Hepatocyte (in vitro differentiated cells): ENCODE measurements at regions not wholly inside any gene's neighbourhood (a gene's known extent, or its start where the extent isn't known, plus 50 kb on each side); places are given as distances from the start of the nearest gene placed in this dataset.

Experiments
- DNase-seq: peaks from one replicate; pipeline ENCODE4 v3.0.0-alpha.2; 2016; ENCODE audit warnings: low spot score
- H2AFZ ChIP-seq: fragments of 200-600 bp; sonication (generic); 2 replicates; pipeline ENCODE4 v1.6.0; 2016; ENCODE audit warnings: antibody characterized with exemption, mild to moderate bottlenecking
- H3K27ac ChIP-seq: fragments of 200-600 bp; sonication (generic); 2 replicates; pipeline ENCODE4 v1.5.1; 2016; ENCODE audit warnings: mild to moderate bottlenecking
- H3K27me3 ChIP-seq: fragments of 200-600 bp; sonication (generic); 2 replicates; pipeline ENCODE4 v1.6.1; 2016
- H3K36me3 ChIP-seq: fragments of 200-600 bp; sonication (generic); replicated peaks from 2 replicates; pipeline ENCODE4 v1.5.1; 2016; ENCODE audit warnings: low read depth; ENCODE audit not compliant: insufficient read depth
- H3K4me1 ChIP-seq: fragments of 200-600 bp; sonication (generic); 2 replicates; pipeline ENCODE4 v1.5.1; 2016; ENCODE audit warnings: mild to moderate bottlenecking, moderate library complexity; ENCODE audit not compliant: insufficient read depth
- H3K4me2 ChIP-seq: fragments of 200-600 bp; sonication (generic); 2 replicates; pipeline ENCODE4 v1.6.0; 2016
- H3K4me3 ChIP-seq: fragments of 200-600 bp; sonication (generic); 2 replicates; pipeline ENCODE4 v1.5.1; 2016; ENCODE audit warnings: mild to moderate bottlenecking
- H3K79me2 ChIP-seq: fragments of 200-600 bp; sonication (generic); 2 replicates; pipeline ENCODE4 v1.6.0; 2017; ENCODE audit warnings: mild to moderate bottlenecking
- H3K9me2 ChIP-seq: fragments of 200-600 bp; sonication (generic); replicated peaks from 2 replicates; pipeline ENCODE4 v1.6.0; 2017; ENCODE audit warnings: mild to moderate bottlenecking; ENCODE audit not compliant: insufficient read depth
- H3K9me3 ChIP-seq: fragments of 200-600 bp; sonication (generic); 2 replicates; pipeline ENCODE4 v1.5.1; 2016; ENCODE audit warnings: low read depth, mild to moderate bottlenecking
- H4K20me1 ChIP-seq: fragments of 200-600 bp; sonication (generic); 2 replicates; pipeline ENCODE4 v1.6.0; 2016; ENCODE audit warnings: mild to moderate bottlenecking; ENCODE audit not compliant: insufficient read depth, poor library complexity, severe bottlenecking
- EZH2 ChIP-seq: fragments of 200-600 bp; sonication (generic); IDR thresholded peaks from 2 replicates; pipeline ENCODE4 v1.6.1; 2016; ENCODE audit warnings: antibody characterized with exemption, mild to moderate bottlenecking, borderline replicate concordance
- EZH2phosphoT487 ChIP-seq: fragments of 200-600 bp; sonication (generic); IDR thresholded peaks from one replicate; pipeline ENCODE4 v1.6.1; 2018; ENCODE audit warnings: antibody characterized with exemption, mild to moderate bottlenecking, low read depth, moderate library complexity; ENCODE audit not compliant: unreplicated experiment, severe bottlenecking
- WGBS: methylation state at CpG from one replicate; pipeline ENCODE4 v1.1.6; 2016; ENCODE audit warnings: low lambda C conversion rate; ENCODE audit errors: missing lambda C conversion rate; 5-methylcytosine and 5-hydroxymethylcytosine counted together
- TF ChIP-seq, protein P1 (sequence below): fragments of 200-600 bp; sonication (generic); IDR thresholded peaks from 2 replicates; pipeline ENCODE4 v1.5.1; 2016; ENCODE audit warnings: antibody characterized with exemption, mild to moderate bottlenecking; ENCODE audit not compliant: poor library complexity

DNA sequence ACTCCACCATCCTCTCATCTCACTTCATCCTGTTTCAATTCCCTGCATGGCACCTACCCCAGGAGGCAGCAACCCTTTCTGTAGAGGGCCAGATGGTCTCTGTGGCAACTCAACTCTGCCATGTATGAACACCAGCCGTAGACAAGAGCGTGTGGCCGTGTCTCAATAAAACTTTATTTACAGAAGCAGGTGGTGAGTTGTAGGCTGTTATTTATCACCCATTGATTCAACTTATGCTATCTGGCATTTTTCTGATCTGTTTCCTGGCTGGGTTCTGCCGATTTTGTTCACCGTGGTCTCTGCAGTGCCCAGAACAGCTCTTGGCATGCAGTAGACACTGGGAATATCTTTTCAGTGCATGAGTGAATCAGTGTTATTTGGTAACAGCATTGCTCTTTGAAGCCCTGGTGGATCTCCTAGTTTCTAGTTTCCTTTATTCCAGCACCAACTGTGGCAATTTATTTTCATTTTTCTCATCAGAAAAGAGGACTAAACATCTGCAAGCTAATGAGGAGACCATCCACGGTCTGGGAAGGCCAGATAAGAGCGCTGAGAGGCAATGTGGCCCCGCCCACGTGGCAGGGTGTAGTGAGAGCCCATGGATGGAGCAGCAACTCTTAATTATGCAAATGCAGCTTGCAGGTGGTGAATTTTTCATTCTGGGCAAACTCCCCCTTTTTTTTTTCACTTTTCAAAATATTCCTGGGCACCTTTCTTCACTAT lies 77.9 kb downstream of the CTSL start:
- Histone ChIP-seq H3K27ac (no peak overlapping the region), H3K4me3 (no peak overlapping the region), H3K9me2 (no peaks in the 10 kb centered on the region), H3K4me1 (no peaks in the 10 kb centered on the region), H3K79me2 (no peaks in the 10 kb centered on the region), H4K20me1 (no peaks in the 10 kb centered on the region), H3K4me2 (no peak overlapping the region), H3K36me3 (no peaks in the 10 kb centered on the region), H2AFZ (no peak overlapping the region), H3K27me3 (no peaks in the 10 kb centered on the region), H3K9me3 (no peaks in the 10 kb centered on the region)
- WGBS: 86% methylated on average over 9 of the region's 9 CpGs
- no peak for TF ChIP-seq EZH2
- TF ChIP-seq, protein P1, sequence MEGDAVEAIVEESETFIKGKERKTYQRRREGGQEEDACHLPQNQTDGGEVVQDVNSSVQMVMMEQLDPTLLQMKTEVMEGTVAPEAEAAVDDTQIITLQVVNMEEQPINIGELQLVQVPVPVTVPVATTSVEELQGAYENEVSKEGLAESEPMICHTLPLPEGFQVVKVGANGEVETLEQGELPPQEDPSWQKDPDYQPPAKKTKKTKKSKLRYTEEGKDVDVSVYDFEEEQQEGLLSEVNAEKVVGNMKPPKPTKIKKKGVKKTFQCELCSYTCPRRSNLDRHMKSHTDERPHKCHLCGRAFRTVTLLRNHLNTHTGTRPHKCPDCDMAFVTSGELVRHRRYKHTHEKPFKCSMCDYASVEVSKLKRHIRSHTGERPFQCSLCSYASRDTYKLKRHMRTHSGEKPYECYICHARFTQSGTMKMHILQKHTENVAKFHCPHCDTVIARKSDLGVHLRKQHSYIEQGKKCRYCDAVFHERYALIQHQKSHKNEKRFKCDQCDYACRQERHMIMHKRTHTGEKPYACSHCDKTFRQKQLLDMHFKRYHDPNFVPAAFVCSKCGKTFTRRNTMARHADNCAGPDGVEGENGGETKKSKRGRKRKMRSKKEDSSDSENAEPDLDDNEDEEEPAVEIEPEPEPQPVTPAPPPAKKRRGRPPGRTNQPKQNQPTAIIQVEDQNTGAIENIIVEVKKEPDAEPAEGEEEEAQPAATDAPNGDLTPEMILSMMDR: no peak
- TF ChIP-seq EZH2phosphoT487: no peak
- DNase-seq: no peak

GRCh38 chr9:87805259-87805658 lies 77.4 kb upstream of the SPATA31E1 start:
- TF ChIP-seq EZH2: no peak
- no peak for TF ChIP-seq EZH2phosphoT487
- TF ChIP-seq, protein P1: no peak
- no peaks in the 10 kb centered on the region for H4K20me1 ChIP-seq
- 96% methylated on average over 5 of the region's 5 CpGs for WGBS
- DNase-seq: no peak
- no peaks in the 10 kb centered on the region for H3K27me3 ChIP-seq
- no peak overlapping the region for H3K4me2 ChIP-seq
- no peaks in the 10 kb centered on the region for H3K36me3 ChIP-seq
- H2AFZ ChIP-seq: no peak overlapping the region
- H3K9me2 ChIP-seq: no peaks in the 10 kb centered on the region
- no peaks in the 10 kb centered on the region for H3K9me3 ChIP-seq
- no peak overlapping the region for H3K27ac ChIP-seq
- H3K4me1 ChIP-seq: no peaks in the 10 kb centered on the region
- H3K79me2 ChIP-seq: no peaks in the 10 kb centered on the region
- H3K4me3 ChIP-seq: no peak overlapping the region

DNA sequence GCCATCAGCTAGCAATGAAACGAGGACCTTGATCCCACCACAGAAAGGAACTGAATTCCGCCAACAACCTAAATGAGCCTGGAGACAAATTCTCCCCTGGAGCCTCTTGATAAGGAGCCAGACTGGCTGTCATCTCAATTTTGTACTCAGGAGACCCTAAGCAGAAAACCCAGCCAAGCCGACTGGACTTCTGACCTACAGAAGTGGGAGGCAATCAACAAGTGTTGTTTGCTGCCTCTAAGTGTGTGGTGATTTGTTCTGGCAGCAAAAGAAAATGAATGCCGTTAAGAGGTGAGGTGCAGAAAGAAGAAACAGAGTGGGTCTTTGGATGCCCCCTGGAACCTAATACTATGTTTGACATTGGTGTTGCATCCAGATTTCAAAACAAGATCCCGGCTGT lies 72.7 kb upstream of the SPATA31E1 start:
- H3K27me3 ChIP-seq: no peaks in the 10 kb centered on the region
- no peak overlapping the region for H2AFZ ChIP-seq
- no peak overlapping the region for H3K4me3 ChIP-seq
- H3K36me3 ChIP-seq: no peaks in the 10 kb centered on the region
- H4K20me1 ChIP-seq: no peaks in the 10 kb centered on the region
- H3K4me1 ChIP-seq: no peaks in the 10 kb centered on the region
- WGBS: 79% methylated on average over 5 of the region's 5 CpGs
- no peaks in the 10 kb centered on the region for H3K79me2 ChIP-seq
- no peak overlapping the region for H3K27ac ChIP-seq
- no peak for TF ChIP-seq EZH2phosphoT487
- TF ChIP-seq, protein P1: no peak
- no peak for TF ChIP-seq EZH2
- no peak for DNase-seq
- no peaks in the 10 kb centered on the region for H3K9me3 ChIP-seq
- H3K4me2 ChIP-seq: no peak overlapping the region
- no peaks in the 10 kb centered on the region for H3K9me2 ChIP-seq
